Neutrophil (primary cell): ENCODE measurements at regions not wholly inside any gene's neighbourhood (a gene's known extent, or its start where the extent isn't known, plus 50 kb on each side); places are given as distances from the start of the nearest gene placed in this dataset.

ENCODE experiments used
- H3K27ac ChIP-seq: fragments of 200-600 bp; sonication (generic); 2 replicates; pipeline ENCODE4 v1.5.1; 2016; ENCODE audit warnings: mild to moderate bottlenecking, moderate library complexity
- H3K27me3 ChIP-seq: fragments of 200-600 bp; sonication (generic); 2 replicates; pipeline ENCODE4 v1.6.0; 2016; ENCODE audit warnings: mild to moderate bottlenecking
- H3K36me3 ChIP-seq: fragments of 200-600 bp; sonication (generic); 2 replicates; pipeline ENCODE4 v1.5.1; 2017
- H3K4me1 ChIP-seq, 2 experiments: fragments of 200-600 bp in 1 of 2; sonication (generic) in 1 of 2; 1 replicate in 1 of 2; 2 replicates in 1 of 2; pipeline versions ENCODE4 v1.5.1 to v1.6.1; 2013 to 2016; ENCODE audit warnings: low read depth in 1 of 2, low read length in 1 of 2, mild to moderate bottlenecking in 1 of 2, moderate library complexity in 1 of 2; ENCODE audit not compliant: control insufficient read depth in 1 of 2, insufficient read depth in 1 of 2
- H3K4me3 ChIP-seq, 2 experiments: fragments of 200-600 bp in 1 of 2; sonication (generic) in 1 of 2; 1 replicate in 1 of 2; 2 replicates in 1 of 2; pipeline ENCODE4 v1.5.1; 2013 to 2016; ENCODE audit warnings: low read depth in 1 of 2, low read length in 1 of 2, mild to moderate bottlenecking in 1 of 2, moderate library complexity in 1 of 2
- H3K9me3 ChIP-seq: fragments of 200-600 bp; sonication (generic); 2 replicates; pipeline ENCODE4 v1.5.1; 2016
- TF ChIP-seq, protein P1 (sequence below): fragments of 200-600 bp; sonication (generic); IDR thresholded peaks from 2 replicates; pipeline ENCODE4 v1.5.1; 2016; ENCODE audit warnings: antibody characterized with exemption

DNA sequence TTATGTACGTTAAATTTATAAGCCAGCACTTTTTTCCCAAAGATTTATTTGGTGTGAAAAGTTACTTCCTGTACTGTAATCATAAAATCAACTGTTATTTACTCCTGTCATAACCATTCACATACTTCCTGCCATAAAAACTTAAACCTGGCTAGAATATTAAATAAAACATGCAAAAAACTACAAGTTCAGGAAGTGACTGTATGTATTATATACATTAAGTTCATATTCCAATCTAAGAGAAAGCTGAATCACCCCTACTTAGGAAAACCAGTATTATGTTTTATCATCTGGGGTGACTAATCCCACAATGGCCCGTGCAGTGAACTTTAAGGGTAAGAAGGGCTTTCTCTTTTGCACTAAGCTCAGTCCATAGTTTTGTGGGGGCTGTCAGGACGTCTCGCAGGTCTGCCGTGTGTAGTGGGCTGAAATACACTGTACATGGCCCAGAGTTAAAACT, 183.7 kb upstream of the KLF14 start:
- Histone ChIP-seq H3K27me3 (no peaks in the 10 kb centered on the region), H3K4me3 (no peak overlapping the region), H3K36me3 (peaks cover 29% of the 10 kb centered on the region), H3K4me1 (peaks cover 42 to 46% of the 10 kb centered on the region in 2 experiments), H3K9me3 (no peaks in the 10 kb centered on the region), H3K27ac (peak overlapping the region; percentile 6)
- TF ChIP-seq, protein P1, sequence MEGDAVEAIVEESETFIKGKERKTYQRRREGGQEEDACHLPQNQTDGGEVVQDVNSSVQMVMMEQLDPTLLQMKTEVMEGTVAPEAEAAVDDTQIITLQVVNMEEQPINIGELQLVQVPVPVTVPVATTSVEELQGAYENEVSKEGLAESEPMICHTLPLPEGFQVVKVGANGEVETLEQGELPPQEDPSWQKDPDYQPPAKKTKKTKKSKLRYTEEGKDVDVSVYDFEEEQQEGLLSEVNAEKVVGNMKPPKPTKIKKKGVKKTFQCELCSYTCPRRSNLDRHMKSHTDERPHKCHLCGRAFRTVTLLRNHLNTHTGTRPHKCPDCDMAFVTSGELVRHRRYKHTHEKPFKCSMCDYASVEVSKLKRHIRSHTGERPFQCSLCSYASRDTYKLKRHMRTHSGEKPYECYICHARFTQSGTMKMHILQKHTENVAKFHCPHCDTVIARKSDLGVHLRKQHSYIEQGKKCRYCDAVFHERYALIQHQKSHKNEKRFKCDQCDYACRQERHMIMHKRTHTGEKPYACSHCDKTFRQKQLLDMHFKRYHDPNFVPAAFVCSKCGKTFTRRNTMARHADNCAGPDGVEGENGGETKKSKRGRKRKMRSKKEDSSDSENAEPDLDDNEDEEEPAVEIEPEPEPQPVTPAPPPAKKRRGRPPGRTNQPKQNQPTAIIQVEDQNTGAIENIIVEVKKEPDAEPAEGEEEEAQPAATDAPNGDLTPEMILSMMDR = no peak

DNA sequence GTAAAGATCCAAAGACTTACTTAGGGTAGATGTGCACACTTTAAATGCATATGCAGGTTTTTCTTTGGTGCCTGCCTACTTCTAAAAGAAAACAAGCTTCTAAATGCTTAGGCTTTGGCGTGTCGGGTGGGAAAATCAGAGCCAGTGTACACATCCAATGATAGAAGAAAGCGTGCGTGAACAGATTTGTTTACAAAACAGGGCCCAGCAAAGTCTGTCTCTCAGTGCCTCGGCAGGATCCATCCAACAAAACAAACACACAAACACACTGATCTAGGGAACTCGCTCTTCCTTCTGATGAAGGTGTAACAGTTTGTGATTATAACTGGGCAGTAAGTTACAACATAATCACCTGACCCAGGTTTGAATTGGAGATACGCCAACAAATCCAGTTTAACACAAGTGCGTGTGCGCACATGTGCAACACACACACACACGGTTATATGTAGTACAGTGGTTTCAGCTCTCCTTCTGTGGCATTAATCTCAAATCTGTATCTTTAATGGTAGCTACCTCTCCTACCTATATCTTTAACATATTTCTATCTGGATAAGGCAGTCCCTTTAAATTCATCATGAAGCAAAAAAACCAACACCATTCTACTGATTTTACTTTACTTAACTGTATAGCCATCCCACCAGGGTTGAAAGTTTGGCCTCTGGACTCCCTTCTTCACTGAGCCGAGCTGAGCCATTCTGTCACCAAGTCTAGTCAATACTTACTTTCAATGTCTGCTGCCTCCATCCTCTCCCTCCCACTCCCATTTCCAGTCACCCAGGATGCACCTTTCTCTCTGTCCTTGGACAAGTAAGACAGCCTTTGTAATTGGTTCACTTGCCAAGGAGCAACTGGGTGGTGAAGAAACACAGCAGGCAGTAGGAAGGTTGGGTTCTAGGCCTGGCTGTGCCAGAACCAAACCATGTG, 184.4 kb upstream of the KLF14 start:
- Histone ChIP-seq H3K4me1 (peaks cover 37 to 39% of the 10 kb centered on the region in 2 experiments), H3K36me3 (peaks cover 31% of the 10 kb centered on the region), H3K27me3 (no peaks in the 10 kb centered on the region), H3K27ac (peak overlapping the region; percentile 6), H3K4me3 (no peak overlapping the region), H3K9me3 (no peaks in the 10 kb centered on the region)
- TF ChIP-seq, protein P1 = no peak

DNA sequence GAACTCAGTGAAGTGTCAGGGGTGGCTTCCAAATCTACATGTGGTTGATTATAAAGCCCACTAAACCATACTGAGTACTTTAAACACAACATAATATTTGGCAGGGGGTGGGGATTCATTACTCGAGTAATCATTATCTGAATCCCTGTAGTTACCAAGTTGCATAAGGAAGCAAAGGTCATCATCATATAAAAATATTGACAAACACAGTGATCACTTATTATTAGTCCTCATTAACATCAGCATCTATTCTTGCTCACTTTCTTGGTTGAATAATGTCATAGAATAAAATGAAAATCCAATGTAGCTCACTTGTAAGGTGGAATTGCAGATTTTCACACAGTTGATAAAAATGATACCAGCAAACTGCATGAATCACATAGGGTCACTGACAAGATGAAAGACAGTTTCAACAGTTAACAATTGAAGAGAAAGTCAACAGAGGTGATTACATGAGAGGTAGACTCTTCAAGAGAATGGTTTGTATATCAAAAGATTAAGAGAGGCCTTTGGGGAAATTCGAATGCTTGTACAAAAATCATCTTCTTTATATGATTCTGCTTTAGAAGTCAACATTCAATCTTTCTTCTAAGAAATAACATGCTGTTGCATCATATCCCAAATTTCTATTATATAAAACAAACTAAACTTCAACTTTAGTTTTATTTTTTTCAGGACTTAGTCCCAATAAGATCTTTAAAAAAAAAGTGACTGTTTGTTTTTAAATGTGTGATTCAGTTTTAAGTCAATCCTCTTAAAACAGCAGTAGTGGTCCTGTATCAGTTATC, 185.5 kb upstream of the KLF14 start:
- Histone ChIP-seq H3K27ac (no peak overlapping the region), H3K9me3 (no peaks in the 10 kb centered on the region), H3K4me3 (no peak overlapping the region), H3K4me1 (peaks cover 35% of the 10 kb centered on the region in 2 experiments), H3K27me3 (no peaks in the 10 kb centered on the region), H3K36me3 (peaks cover 31% of the 10 kb centered on the region)
- TF ChIP-seq, protein P1 = no peak

DNA sequence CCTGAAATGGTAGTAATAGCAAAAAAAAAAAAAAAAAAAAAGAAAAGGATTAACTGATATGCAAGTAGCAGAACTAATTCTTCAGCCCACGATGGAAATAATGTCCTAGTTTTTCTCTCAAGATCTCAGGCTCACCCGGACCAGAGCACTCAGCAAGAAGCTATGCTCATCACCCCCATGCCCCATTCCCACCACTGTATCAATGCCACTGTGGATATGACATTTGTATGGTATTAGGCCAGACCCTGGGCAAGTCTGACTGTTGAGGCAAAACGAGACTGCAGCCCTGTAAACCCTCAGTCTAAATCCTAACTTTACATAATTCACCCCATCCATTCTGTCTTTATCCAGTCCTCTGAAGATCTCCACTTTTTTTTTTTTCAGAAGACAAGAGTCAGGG, 186.1 kb upstream of the KLF14 start:
- TF ChIP-seq, protein P1 = no peak
- peaks cover 35% of the 10 kb centered on the region in 2 experiments for H3K4me1 ChIP-seq
- no peak overlapping the region for H3K27ac ChIP-seq
- peaks cover 31% of the 10 kb centered on the region for H3K36me3 ChIP-seq
- no peaks in the 10 kb centered on the region for H3K27me3 ChIP-seq
- H3K4me3 ChIP-seq = no peak overlapping the region
- no peaks in the 10 kb centered on the region for H3K9me3 ChIP-seq

DNA sequence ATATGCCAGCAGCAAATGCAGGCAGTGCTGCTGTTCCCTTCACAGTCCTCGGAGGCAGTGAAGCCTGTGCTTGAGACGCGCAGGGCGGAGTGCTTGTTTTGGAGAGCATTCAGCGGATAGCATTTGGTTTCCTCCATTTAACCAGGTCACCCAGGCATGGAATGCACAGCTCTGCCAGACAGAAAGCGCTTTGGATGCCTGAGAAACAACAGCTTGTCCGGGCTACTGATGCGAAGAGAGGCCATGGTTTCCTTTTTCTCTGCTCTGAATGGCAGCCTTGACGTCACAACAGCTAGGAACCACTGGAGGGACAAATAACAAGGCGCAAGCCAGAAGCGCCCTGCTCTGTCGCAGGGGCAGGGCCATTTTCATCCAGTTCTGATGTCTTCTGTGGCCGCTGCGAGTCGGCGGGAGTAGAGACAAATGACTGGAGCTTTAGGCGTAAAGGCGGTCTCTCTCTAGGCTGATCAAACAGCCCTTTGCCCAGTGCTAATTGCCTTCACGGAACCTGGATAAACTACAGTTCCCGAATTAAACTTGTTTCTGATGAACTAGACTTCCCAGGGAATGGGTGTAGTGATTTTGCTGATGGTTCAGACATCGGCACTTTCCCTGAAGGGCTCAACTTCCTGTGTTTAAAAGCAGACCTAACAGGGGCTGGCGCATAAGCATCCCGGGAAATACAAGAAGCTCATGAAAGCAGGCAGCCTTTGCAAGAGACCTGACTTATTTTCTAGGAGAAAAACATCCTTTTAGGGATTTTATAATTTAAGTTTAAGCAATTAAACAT, 187.6 kb upstream of the KLF14 start:
- Histone ChIP-seq H3K4me1 (peaks cover 35% of the 10 kb centered on the region in 2 experiments), H3K27ac (peak overlapping the region; percentile 22), H3K36me3 (peaks cover 31% of the 10 kb centered on the region)

More for the DNA sequence above, 187.6 kb upstream of the KLF14 start:
- TF ChIP-seq, protein P1 = no peak
- no peaks in the 10 kb centered on the region for H3K27me3 ChIP-seq
- H3K4me3 ChIP-seq = no peak overlapping the region
- no peaks in the 10 kb centered on the region for H3K9me3 ChIP-seq
